ENCODE measurements at regions not wholly inside any gene's neighbourhood (a gene's known extent, or its start where the extent isn't known, plus 50 kb on each side); places are given as distances from the start of the nearest gene placed in this dataset.

GRCh38 chr7:63067897-63068585 lies 930.6 kb upstream of the ZNF722 start:
- 22 to 24% methylated on average over 35 to 42 of the region's 42 CpGs for WGBS, 2 donors
- Histone ChIP-seq H3K36me3 (ENCODE audit: low read depth, missing control alignments) (no peaks in the 10 kb centered on the region), H3K27me3 (no peaks in the 10 kb centered on the region), H3K4me1 (no peaks in the 10 kb centered on the region), H3K9me3 (no peaks in the 10 kb centered on the region), H3K27ac (no peak overlapping the region), H3K4me3 (peak overlapping the region; percentile 43 to 53)
- intact Hi-C loops (cut with DNase I; ENCODE audit: low total_unique reads), result no loop called here
- peak; percentile 94 for DNase-seq
- TF ChIP-seq POLR2A (IDR thresholded peaks at IDR 0.05), result no peak
- TF ChIP-seq CTCF (IDR thresholded peaks at IDR 0.05), result no peak

- no peak for TF ChIP-seq POLR2A (IDR thresholded peaks at IDR 0.05)
- TF ChIP-seq CTCF (IDR thresholded peaks at IDR 0.05), result no peak
- no peaks in the 10 kb centered on the region for H3K27me3 ChIP-seq
- H3K9me3 ChIP-seq, result no peaks in the 10 kb centered on the region
- WGBS, 2 donors, result 71 to 75% methylated on average over 4 to 6 of the region's 6 CpGs
- no peak for DNase-seq
- H3K4me3 ChIP-seq, result no peak overlapping the region
- no peak overlapping the region for H3K27ac ChIP-seq
- intact Hi-C loops (cut with DNase I; ENCODE audit: low total_unique reads), result no loop called here
- no peaks in the 10 kb centered on the region for H3K4me1 ChIP-seq
- H3K36me3 ChIP-seq (ENCODE audit: low read depth, missing control alignments), result no peaks in the 10 kb centered on the region
Observed at GRCh38 chr7:63070696-63071095, 928.0 kb upstream of the ZNF722 start.

- Histone ChIP-seq H3K27me3 (no peaks in the 10 kb centered on the region), H3K36me3 (ENCODE audit: low read depth, missing control alignments) (no peaks in the 10 kb centered on the region), H3K9me3 (no peaks in the 10 kb centered on the region), H3K4me1 (no peaks in the 10 kb centered on the region), H3K27ac (no peak overlapping the region), H3K4me3 (no peak overlapping the region)
- TF ChIP-seq POLR2A (IDR thresholded peaks at IDR 0.05) (no peak), CTCF (IDR thresholded peaks at IDR 0.05) (no peak)
- no peak for DNase-seq
- intact Hi-C loops (cut with DNase I; ENCODE audit: low total_unique reads), result no loop called here
- 0 to 5% methylated on average over 1 of the region's 1 CpG for WGBS, 2 donors
Observed at GRCh38 chr7:63071396-63071795, 927.3 kb upstream of the ZNF722 start.

DNA sequence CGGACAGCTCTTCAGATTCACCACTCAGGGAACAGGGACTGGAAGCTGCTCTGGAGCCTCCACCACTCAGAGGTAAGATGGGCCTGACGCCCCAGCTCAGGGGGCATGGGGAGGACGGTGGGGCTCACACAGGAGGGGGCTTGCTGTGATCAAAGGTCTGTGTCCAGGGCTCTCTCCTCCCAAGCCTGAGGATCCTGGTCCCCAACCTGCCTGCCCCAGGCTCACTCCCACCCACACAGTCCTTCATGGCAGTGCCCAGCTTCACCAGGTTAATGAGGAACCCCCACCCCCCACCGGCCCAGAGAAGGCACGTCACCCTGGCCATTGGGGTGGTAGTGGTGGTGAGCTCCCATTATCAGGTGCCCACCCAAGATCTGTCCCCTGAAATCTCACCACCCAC lies 926.7 kb upstream of the ZNF722 start:
- no peak for DNase-seq
- H3K4me3 ChIP-seq, result no peak overlapping the region
- H3K27me3 ChIP-seq, result no peaks in the 10 kb centered on the region
- WGBS, 2 donors, result 15 to 51% methylated on average over 4 to 5 of the region's 5 CpGs
- TF ChIP-seq POLR2A (IDR thresholded peaks at IDR 0.05), result no peak
- no peak for TF ChIP-seq CTCF (IDR thresholded peaks at IDR 0.05)
- H3K27ac ChIP-seq, result no peak overlapping the region
- H3K4me1 ChIP-seq, result no peaks in the 10 kb centered on the region
- H3K9me3 ChIP-seq, result no peaks in the 10 kb centered on the region
- intact Hi-C loops (cut with DNase I; ENCODE audit: low total_unique reads), result no loop called here
- H3K36me3 ChIP-seq (ENCODE audit: low read depth, missing control alignments), result no peaks in the 10 kb centered on the region

DNA sequence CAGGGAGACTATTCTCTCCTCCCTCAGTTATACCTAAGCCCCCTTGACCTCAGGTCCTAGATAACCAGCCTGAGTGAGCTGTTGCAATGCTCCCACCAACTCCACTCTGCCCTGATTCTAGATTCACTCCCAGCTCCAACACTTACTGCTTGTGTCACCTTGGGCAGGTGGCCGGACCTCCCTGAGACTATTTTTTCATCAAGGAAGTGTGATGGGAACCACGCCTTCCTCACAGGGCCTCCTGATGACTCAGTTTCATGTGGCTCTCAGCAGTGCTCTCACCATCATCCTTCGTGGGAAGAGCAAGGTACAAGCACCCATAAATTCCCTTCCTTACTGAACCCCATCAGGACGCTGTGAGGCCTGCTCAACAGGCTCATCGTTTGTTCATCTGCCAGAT lies 925.8 kb upstream of the ZNF722 start:
- no peak overlapping the region for H3K4me3 ChIP-seq
- TF ChIP-seq CTCF (IDR thresholded peaks at IDR 0.05) (no peak), POLR2A (IDR thresholded peaks at IDR 0.05) (no peak)
- no peak for DNase-seq
- H3K27ac ChIP-seq, result no peak overlapping the region
- H3K4me1 ChIP-seq, result no peaks in the 10 kb centered on the region
- WGBS, 2 donors, result 53 to 55% methylated on average over 5 of the region's 5 CpGs
- no peaks in the 10 kb centered on the region for H3K27me3 ChIP-seq
- no peaks in the 10 kb centered on the region for H3K36me3 ChIP-seq (ENCODE audit: low read depth, missing control alignments)
- no peaks in the 10 kb centered on the region for H3K9me3 ChIP-seq
- intact Hi-C loops (cut with DNase I; ENCODE audit: low total_unique reads), result no loop called here
